HL-60 (cell line): ENCODE measurements at regions not wholly inside any gene's neighbourhood (a gene's known extent, or its start where the extent isn't known, plus 50 kb on each side); places are given as distances from the start of the nearest gene placed in this dataset.
A peak's percentile ranks its signal among the peaks of the same experiment; 100 is the strongest.

ENCODE experiments used
- DNase-seq, 2 experiments: peaks; one replicate each; pipeline ENCODE4 v3.0.0-alpha.2; 2010 to 2020; ENCODE audit warnings: low read depth in 1 of 2, low spot score in 1 of 2
- H3K27ac ChIP-seq: fragments of 250-450 bp; sonication (Bioruptor Pico); replicated peaks from 2 replicates; pipeline ENCODE4 v1.5.1; 2020; ENCODE audit warnings: mild to moderate bottlenecking, moderate library complexity
- H3K27me3 ChIP-seq: fragments of 250-450 bp; sonication (Bioruptor Pico); 2 replicates; pipeline ENCODE4 v1.5.1; 2021; ENCODE audit warnings: mild to moderate bottlenecking, moderate library complexity; ENCODE audit not compliant: insufficient read depth, poor library complexity, severe bottlenecking
- H3K4me3 ChIP-seq: replicated peaks from 2 replicates; pipeline ENCODE4 v1.5.1; 2011; ENCODE audit warnings: mild to moderate bottlenecking, control low read depth, low read length; ENCODE audit not compliant: insufficient read depth
- CTCF ChIP-seq: IDR thresholded peaks from one replicate; pipeline ENCODE4 v1.5.1; 2011; ENCODE audit warnings: low read length, control low read depth, inconsistent platforms; ENCODE audit not compliant: insufficient read depth
- GABPA ChIP-seq: IDR thresholded peaks from 2 replicates; pipeline ENCODE4 v1.6.1; 2012; ENCODE audit warnings: low read depth
- POLR2AphosphoS5 ChIP-seq: IDR thresholded peaks from 2 replicates; pipeline ENCODE4 v1.6.1; 2012; ENCODE audit warnings: low read depth
- SPI1 ChIP-seq: IDR thresholded peaks from 2 replicates; pipeline ENCODE4 v1.6.1; 2012; ENCODE audit warnings: low read depth, mild to moderate bottlenecking, borderline replicate concordance
- TF ChIP-seq, protein P1 (sequence below): IDR thresholded peaks from 2 replicates; pipeline ENCODE4 v1.6.1; 2012; ENCODE audit warnings: low read depth; ENCODE audit not compliant: insufficient replicate concordance

DNA sequence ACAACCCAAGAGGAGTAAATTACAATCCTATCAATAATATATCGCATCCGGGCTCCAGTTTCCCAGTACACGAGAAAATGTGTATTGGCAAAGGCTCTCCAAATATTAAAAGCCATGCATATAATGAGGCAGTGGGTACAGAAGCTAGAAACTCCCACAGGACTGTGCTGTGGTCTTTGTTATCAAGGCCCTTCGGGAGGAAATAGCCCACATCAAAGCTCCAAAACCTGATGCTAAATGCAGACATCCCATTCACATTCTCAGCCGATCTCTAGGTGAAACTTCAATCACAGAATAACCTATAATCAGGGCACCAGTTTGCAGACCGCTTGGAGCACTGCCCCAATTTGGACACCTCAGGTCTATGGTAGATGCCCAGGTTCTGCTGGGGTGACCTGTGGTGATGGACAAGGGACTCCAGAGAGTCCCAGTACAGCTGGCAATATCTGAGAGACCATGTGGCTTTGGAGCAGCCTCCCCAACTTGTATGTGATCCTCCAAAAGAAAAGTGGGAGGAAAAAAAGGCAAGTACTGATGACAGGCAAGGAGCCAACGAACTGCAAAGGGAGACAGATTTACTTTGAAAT is 148.8 kb upstream of the CAMK1G start:
- H3K27ac ChIP-seq, result no peak overlapping the region
- no peak for TF ChIP-seq POLR2AphosphoS5
- no peak for TF ChIP-seq CTCF
- no peak for TF ChIP-seq GABPA
- no peak overlapping the region for H3K4me3 ChIP-seq
- H3K27me3 ChIP-seq, result no peaks in the 10 kb centered on the region
- no peak for DNase-seq

GRCh38 chr1:209435654-209436566 is 147.6 kb upstream of the CAMK1G start:
- TF ChIP-seq, protein P1, sequence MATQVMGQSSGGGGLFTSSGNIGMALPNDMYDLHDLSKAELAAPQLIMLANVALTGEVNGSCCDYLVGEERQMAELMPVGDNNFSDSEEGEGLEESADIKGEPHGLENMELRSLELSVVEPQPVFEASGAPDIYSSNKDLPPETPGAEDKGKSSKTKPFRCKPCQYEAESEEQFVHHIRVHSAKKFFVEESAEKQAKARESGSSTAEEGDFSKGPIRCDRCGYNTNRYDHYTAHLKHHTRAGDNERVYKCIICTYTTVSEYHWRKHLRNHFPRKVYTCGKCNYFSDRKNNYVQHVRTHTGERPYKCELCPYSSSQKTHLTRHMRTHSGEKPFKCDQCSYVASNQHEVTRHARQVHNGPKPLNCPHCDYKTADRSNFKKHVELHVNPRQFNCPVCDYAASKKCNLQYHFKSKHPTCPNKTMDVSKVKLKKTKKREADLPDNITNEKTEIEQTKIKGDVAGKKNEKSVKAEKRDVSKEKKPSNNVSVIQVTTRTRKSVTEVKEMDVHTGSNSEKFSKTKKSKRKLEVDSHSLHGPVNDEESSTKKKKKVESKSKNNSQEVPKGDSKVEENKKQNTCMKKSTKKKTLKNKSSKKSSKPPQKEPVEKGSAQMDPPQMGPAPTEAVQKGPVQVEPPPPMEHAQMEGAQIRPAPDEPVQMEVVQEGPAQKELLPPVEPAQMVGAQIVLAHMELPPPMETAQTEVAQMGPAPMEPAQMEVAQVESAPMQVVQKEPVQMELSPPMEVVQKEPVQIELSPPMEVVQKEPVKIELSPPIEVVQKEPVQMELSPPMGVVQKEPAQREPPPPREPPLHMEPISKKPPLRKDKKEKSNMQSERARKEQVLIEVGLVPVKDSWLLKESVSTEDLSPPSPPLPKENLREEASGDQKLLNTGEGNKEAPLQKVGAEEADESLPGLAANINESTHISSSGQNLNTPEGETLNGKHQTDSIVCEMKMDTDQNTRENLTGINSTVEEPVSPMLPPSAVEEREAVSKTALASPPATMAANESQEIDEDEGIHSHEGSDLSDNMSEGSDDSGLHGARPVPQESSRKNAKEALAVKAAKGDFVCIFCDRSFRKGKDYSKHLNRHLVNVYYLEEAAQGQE, result no peak
- peak; percentile 58 for TF ChIP-seq CTCF
- no peak for TF ChIP-seq POLR2AphosphoS5
- TF ChIP-seq GABPA, result no peak
- no peak for TF ChIP-seq SPI1
- Histone ChIP-seq H3K4me3 (no peak overlapping the region), H3K27ac (no peak overlapping the region), H3K27me3 (no peaks in the 10 kb centered on the region)
- peak in 1 of 2 experiments; percentile 24 for DNase-seq

DNA sequence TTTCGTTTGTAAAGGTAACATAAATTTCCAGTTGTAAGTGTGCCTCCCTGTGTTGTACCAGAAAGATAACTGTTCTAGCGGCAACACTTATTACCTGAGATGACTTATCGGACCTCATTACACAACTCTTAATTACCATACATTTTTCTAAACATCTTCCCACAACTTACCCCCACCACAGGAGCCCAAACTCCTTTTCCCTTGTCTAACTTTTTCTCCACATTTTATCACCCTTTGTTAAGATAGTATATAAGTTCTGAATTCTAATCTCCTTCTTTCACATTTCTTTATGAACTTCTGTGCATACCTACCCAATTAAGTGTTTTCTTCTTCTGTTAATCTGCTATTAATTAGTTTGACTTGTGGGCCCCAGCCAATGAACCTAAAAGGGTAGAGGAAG is 143.7 kb upstream of the CAMK1G start:
- TF ChIP-seq POLR2AphosphoS5 (no peak), CTCF (no peak)
- TF ChIP-seq, protein P1, result no peak
- no peak overlapping the region for H3K4me3 ChIP-seq
- no peak overlapping the region for H3K27ac ChIP-seq
- DNase-seq, result no peak
- H3K27me3 ChIP-seq, result no peaks in the 10 kb centered on the region
